ENCODE measurements at regions not wholly inside any gene's neighbourhood (a gene's known extent, or its start where the extent isn't known, plus 50 kb on each side); places are given as distances from the start of the nearest gene placed in this dataset.

GRCh38 chr11:109894242-109894641, 198.9 kb upstream of the ZC3H12C start:
- Histone ChIP-seq H3K4me2 (ENCODE audit: low read length, poor library complexity, severe bottlenecking) (no peak overlapping the region), H2AFZ (ENCODE audit: low read depth, low read length) (no peak overlapping the region), H2BK5ac (ENCODE audit: low read depth, low read length, poor library complexity, severe bottlenecking) (no peak overlapping the region), H2AK5ac (ENCODE audit: low read length, severe bottlenecking) (no peak overlapping the region), H3K27me3 (ENCODE audit: control insufficient read depth in 1 of 2, insufficient read depth in 1 of 2, low read length in 2 of 2) (no peaks in the 10 kb centered on the region), H3K27ac (ENCODE audit: low read length, poor library complexity, severe bottlenecking) (no peak overlapping the region), H3K36me3 (ENCODE audit: control insufficient read depth in 1 of 2, insufficient read depth in 2 of 2, low read depth in 1 of 2, low read length in 2 of 2) (no peaks in the 10 kb centered on the region), H3K14ac (ENCODE audit: low read length in 2 of 2) (no peak overlapping the region), H2BK120ac (ENCODE audit: low read depth, low read length) (no peak overlapping the region), H3K4me3 (ENCODE audit: insufficient read depth in 1 of 2, low read depth in 1 of 2, low read length in 2 of 2) (no peak overlapping the region), H3K4me1 (ENCODE audit: control insufficient read depth, insufficient read depth, low read depth, low read length) (no peaks in the 10 kb centered on the region), H3K9ac (ENCODE audit: low read length) (no peak overlapping the region), H3K18ac (ENCODE audit: low read depth in 1 of 2, low read length in 2 of 2) (no peak overlapping the region), H3K4ac (ENCODE audit: low read depth in 1 of 2, low read length in 2 of 2) (no peak overlapping the region), H3K23ac (ENCODE audit: low read length in 2 of 2) (no peak overlapping the region), H4K8ac (ENCODE audit: low read length) (no peak overlapping the region), H2BK15ac (ENCODE audit: low read depth, poor library complexity, severe bottlenecking) (no peak overlapping the region), H2BK12ac (ENCODE audit: low read length in 2 of 2) (no peak overlapping the region), H3K79me1 (replicated peaks; ENCODE audit: low read length, poor library complexity, severe bottlenecking) (no peaks in the 10 kb centered on the region), H3K9me3 (ENCODE audit: control insufficient read depth, low read length) (peaks cover 13% of the 10 kb centered on the region), H4K91ac (ENCODE audit: low read length) (no peak overlapping the region)
- no peak for DNase-seq
- 14% methylated on average over 1 of the region's 1 CpG for WGBS

- no peak overlapping the region for H4K91ac ChIP-seq (ENCODE audit: low read length)
- H3K79me1 ChIP-seq (replicated peaks; ENCODE audit: low read length, poor library complexity, severe bottlenecking) = no peaks in the 10 kb centered on the region
- no peak overlapping the region for H4K8ac ChIP-seq (ENCODE audit: low read length)
- H3K4me2 ChIP-seq (ENCODE audit: low read length, poor library complexity, severe bottlenecking) = no peak overlapping the region
- no peak overlapping the region for H2BK5ac ChIP-seq (ENCODE audit: low read depth, low read length, poor library complexity, severe bottlenecking)
- no peak overlapping the region for H3K14ac ChIP-seq (ENCODE audit: low read length in 2 of 2)
- H3K36me3 ChIP-seq (ENCODE audit: control insufficient read depth in 1 of 2, insufficient read depth in 2 of 2, low read depth in 1 of 2, low read length in 2 of 2) = no peaks in the 10 kb centered on the region
- no peak overlapping the region for H3K4ac ChIP-seq (ENCODE audit: low read depth in 1 of 2, low read length in 2 of 2)
- H2BK12ac ChIP-seq (ENCODE audit: low read length in 2 of 2) = no peak overlapping the region
- H2AFZ ChIP-seq (ENCODE audit: low read depth, low read length) = no peak overlapping the region
- no peak overlapping the region for H3K23ac ChIP-seq (ENCODE audit: low read length in 2 of 2)
- H3K27ac ChIP-seq (ENCODE audit: low read length, poor library complexity, severe bottlenecking) = no peak overlapping the region
- peaks cover 17% of the 10 kb centered on the region for H3K9me3 ChIP-seq (ENCODE audit: control insufficient read depth, low read length)
- no peak overlapping the region for H2BK120ac ChIP-seq (ENCODE audit: low read depth, low read length)
- no peak overlapping the region for H3K9ac ChIP-seq (ENCODE audit: low read length)
- WGBS = no CpG with 5 or more reads among the region's 2 CpGs
- H3K4me3 ChIP-seq (ENCODE audit: insufficient read depth in 1 of 2, low read depth in 1 of 2, low read length in 2 of 2) = no peak overlapping the region
- H2BK15ac ChIP-seq (ENCODE audit: low read depth, poor library complexity, severe bottlenecking) = no peak overlapping the region
- DNase-seq = no peak
- H3K27me3 ChIP-seq (ENCODE audit: control insufficient read depth in 1 of 2, insufficient read depth in 1 of 2, low read length in 2 of 2) = no peaks in the 10 kb centered on the region
- H2AK5ac ChIP-seq (ENCODE audit: low read length, severe bottlenecking) = no peak overlapping the region
- H3K4me1 ChIP-seq (ENCODE audit: control insufficient read depth, insufficient read depth, low read depth, low read length) = no peaks in the 10 kb centered on the region
- no peak overlapping the region for H3K18ac ChIP-seq (ENCODE audit: low read depth in 1 of 2, low read length in 2 of 2)
These were observed 194.6 kb upstream of the ZC3H12C start for GRCh38 chr11:109898592-109898991.

- no peak for DNase-seq
These were observed 190.3 kb upstream of the ZC3H12C start for GRCh38 chr11:109902764-109903433.

GRCh38 chr11:109911488-109911887, 181.7 kb upstream of the ZC3H12C start:
- Histone ChIP-seq H3K27me3 (ENCODE audit: control insufficient read depth in 1 of 2, insufficient read depth in 1 of 2, low read length in 2 of 2) (no peaks in the 10 kb centered on the region), H2AFZ (ENCODE audit: low read depth, low read length) (no peak overlapping the region), H3K4me3 (ENCODE audit: insufficient read depth in 1 of 2, low read depth in 1 of 2, low read length in 2 of 2) (no peak overlapping the region), H3K9ac (ENCODE audit: low read length) (no peak overlapping the region), H2BK120ac (ENCODE audit: low read depth, low read length) (no peak overlapping the region), H3K14ac (ENCODE audit: low read length in 2 of 2) (no peak overlapping the region), H3K36me3 (ENCODE audit: control insufficient read depth in 1 of 2, insufficient read depth in 2 of 2, low read depth in 1 of 2, low read length in 2 of 2) (no peaks in the 10 kb centered on the region), H2BK15ac (ENCODE audit: low read depth, poor library complexity, severe bottlenecking) (no peak overlapping the region), H3K9me3 (ENCODE audit: control insufficient read depth, low read length) (peaks cover 5% of the 10 kb centered on the region), H2AK5ac (ENCODE audit: low read length, severe bottlenecking) (no peak overlapping the region), H3K4ac (ENCODE audit: low read depth in 1 of 2, low read length in 2 of 2) (no peak overlapping the region), H3K4me2 (ENCODE audit: low read length, poor library complexity, severe bottlenecking) (no peak overlapping the region), H2BK5ac (ENCODE audit: low read depth, low read length, poor library complexity, severe bottlenecking) (no peak overlapping the region), H3K4me1 (ENCODE audit: control insufficient read depth, insufficient read depth, low read depth, low read length) (no peaks in the 10 kb centered on the region), H4K91ac (ENCODE audit: low read length) (no peak overlapping the region), H3K23ac (ENCODE audit: low read length in 2 of 2) (no peak overlapping the region), H3K79me1 (replicated peaks; ENCODE audit: low read length, poor library complexity, severe bottlenecking) (no peaks in the 10 kb centered on the region), H2BK12ac (ENCODE audit: low read length in 2 of 2) (no peak overlapping the region), H3K27ac (ENCODE audit: low read length, poor library complexity, severe bottlenecking) (no peak overlapping the region), H4K8ac (ENCODE audit: low read length) (no peak overlapping the region), H3K18ac (ENCODE audit: low read depth in 1 of 2, low read length in 2 of 2) (no peak overlapping the region)
- DNase-seq = no peak
- WGBS = no CpG with 5 or more reads among the region's 2 CpGs

More at GRCh38 chr11:109902764-109903433, 190.3 kb upstream of the ZC3H12C start:
- Histone ChIP-seq H2AK5ac (ENCODE audit: low read length, severe bottlenecking) (no peak overlapping the region), H3K79me1 (replicated peaks; ENCODE audit: low read length, poor library complexity, severe bottlenecking) (no peaks in the 10 kb centered on the region), H4K8ac (ENCODE audit: low read length) (no peak overlapping the region), H3K4me1 (ENCODE audit: control insufficient read depth, insufficient read depth, low read depth, low read length) (no peaks in the 10 kb centered on the region), H3K18ac (ENCODE audit: low read depth in 1 of 2, low read length in 2 of 2) (no peak overlapping the region), H3K4ac (ENCODE audit: low read depth in 1 of 2, low read length in 2 of 2) (no peak overlapping the region), H3K27ac (ENCODE audit: low read length, poor library complexity, severe bottlenecking) (no peak overlapping the region), H3K4me2 (ENCODE audit: low read length, poor library complexity, severe bottlenecking) (no peak overlapping the region), H3K23ac (ENCODE audit: low read length in 2 of 2) (no peak overlapping the region), H3K14ac (ENCODE audit: low read length in 2 of 2) (no peak overlapping the region), H2BK15ac (ENCODE audit: low read depth, poor library complexity, severe bottlenecking) (no peak overlapping the region), H2BK12ac (ENCODE audit: low read length in 2 of 2) (no peak overlapping the region), H2BK120ac (ENCODE audit: low read depth, low read length) (no peak overlapping the region), H3K4me3 (ENCODE audit: insufficient read depth in 1 of 2, low read depth in 1 of 2, low read length in 2 of 2) (no peak overlapping the region), H3K36me3 (ENCODE audit: control insufficient read depth in 1 of 2, insufficient read depth in 2 of 2, low read depth in 1 of 2, low read length in 2 of 2) (no peaks in the 10 kb centered on the region), H3K27me3 (ENCODE audit: control insufficient read depth in 1 of 2, insufficient read depth in 1 of 2, low read length in 2 of 2) (no peaks in the 10 kb centered on the region), H2AFZ (ENCODE audit: low read depth, low read length) (no peak overlapping the region), H3K9ac (ENCODE audit: low read length) (no peak overlapping the region), H3K9me3 (ENCODE audit: control insufficient read depth, low read length) (peaks cover 14% of the 10 kb centered on the region), H2BK5ac (ENCODE audit: low read depth, low read length, poor library complexity, severe bottlenecking) (no peak overlapping the region), H4K91ac (ENCODE audit: low read length) (no peak overlapping the region)
- WGBS = 50% methylated on average over 2 of the region's 5 CpGs

Data from mesenchymal stem cell (in vitro differentiated cells and primary cell).